Ascending aorta (tissue), 2 donors: ENCODE measurements at regions not wholly inside any gene's neighbourhood (a gene's known extent, or its start where the extent isn't known, plus 50 kb on each side); places are given as distances from the start of the nearest gene placed in this dataset.

Experiments
- DNase-seq, 2 donors: peaks; one replicate each; pipeline ENCODE4 v3.0.0-alpha.2; 2019; ENCODE audit warnings: low spot score in 2 of 2
- H3K27ac ChIP-seq, 2 donors: fragments of 200-600 bp; sonication (generic); one replicate each; pipeline ENCODE4 v1.5.1; 2016 to 2017; ENCODE audit warnings: mild to moderate bottlenecking in 1 of 2
- H3K27me3 ChIP-seq: fragments of 200-600 bp; sonication (generic); one replicate; pipeline ENCODE4 v1.5.1; 2017
- H3K36me3 ChIP-seq, 2 donors: fragments of 200-600 bp; sonication (generic); one replicate each; pipeline ENCODE4 v1.5.1; 2016
- H3K4me1 ChIP-seq, 2 donors: fragments of 200-600 bp; sonication (generic); one replicate each; pipeline ENCODE4 v1.5.1; 2016 to 2017; ENCODE audit warnings: mild to moderate bottlenecking in 1 of 2
- H3K4me3 ChIP-seq, 2 donors: fragments of 200-600 bp; sonication (generic); one replicate each; pipeline ENCODE4 v1.5.1; 2016 to 2017; ENCODE audit warnings: mild to moderate bottlenecking in 1 of 2
- H3K9me3 ChIP-seq, 2 donors: fragments of 200-600 bp; sonication (generic); one replicate each; pipeline ENCODE4 v1.5.1; 2016
- intact Hi-C: fragments of 100-400 bp; cut with DNase I; formaldehyde crosslinking; loops from one replicate; pipeline ENCODE4 v1.15.1; 2023
- TF ChIP-seq, protein P1 (sequence below), 3 experiments: fragments of 200-600 bp in 2 of 3; fragments of 450-650 bp in 1 of 3; sonication (generic) in 2 of 3; IDR thresholded peaks; one replicate each; pipeline ENCODE4 v1.5.1; 2016 to 2019; ENCODE audit warnings: antibody characterized with exemption in 3 of 3, mild to moderate bottlenecking in 1 of 3, moderate library complexity in 1 of 3

GRCh38 chr18:24982831-24983230 is 369.1 kb downstream of the ZNF521 start:
- intact Hi-C loops = no loop called here
- Histone ChIP-seq H3K4me3 (no peak overlapping the region), H3K27ac (no peak overlapping the region), H3K9me3 (no peaks in the 10 kb centered on the region), H3K36me3 (no peaks in the 10 kb centered on the region), H3K4me1 (no peaks in the 10 kb centered on the region), H3K27me3 (no peaks in the 10 kb centered on the region)
- no peak for DNase-seq
- TF ChIP-seq, protein P1, sequence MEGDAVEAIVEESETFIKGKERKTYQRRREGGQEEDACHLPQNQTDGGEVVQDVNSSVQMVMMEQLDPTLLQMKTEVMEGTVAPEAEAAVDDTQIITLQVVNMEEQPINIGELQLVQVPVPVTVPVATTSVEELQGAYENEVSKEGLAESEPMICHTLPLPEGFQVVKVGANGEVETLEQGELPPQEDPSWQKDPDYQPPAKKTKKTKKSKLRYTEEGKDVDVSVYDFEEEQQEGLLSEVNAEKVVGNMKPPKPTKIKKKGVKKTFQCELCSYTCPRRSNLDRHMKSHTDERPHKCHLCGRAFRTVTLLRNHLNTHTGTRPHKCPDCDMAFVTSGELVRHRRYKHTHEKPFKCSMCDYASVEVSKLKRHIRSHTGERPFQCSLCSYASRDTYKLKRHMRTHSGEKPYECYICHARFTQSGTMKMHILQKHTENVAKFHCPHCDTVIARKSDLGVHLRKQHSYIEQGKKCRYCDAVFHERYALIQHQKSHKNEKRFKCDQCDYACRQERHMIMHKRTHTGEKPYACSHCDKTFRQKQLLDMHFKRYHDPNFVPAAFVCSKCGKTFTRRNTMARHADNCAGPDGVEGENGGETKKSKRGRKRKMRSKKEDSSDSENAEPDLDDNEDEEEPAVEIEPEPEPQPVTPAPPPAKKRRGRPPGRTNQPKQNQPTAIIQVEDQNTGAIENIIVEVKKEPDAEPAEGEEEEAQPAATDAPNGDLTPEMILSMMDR (IDR thresholded peaks at IDR 0.05) = no peak

- no peak for DNase-seq
- no peaks in the 10 kb centered on the region for H3K9me3 ChIP-seq
- no peaks in the 10 kb centered on the region for H3K4me1 ChIP-seq
- TF ChIP-seq, protein P1 (IDR thresholded peaks at IDR 0.05) = no peak
- H3K27me3 ChIP-seq = no peaks in the 10 kb centered on the region
- no peak overlapping the region for H3K4me3 ChIP-seq
- intact Hi-C loops = no loop called here
- no peak overlapping the region for H3K27ac ChIP-seq
- no peaks in the 10 kb centered on the region for H3K36me3 ChIP-seq
Measured at GRCh38 chr18:24983566-24984139, 368.3 kb downstream of the ZNF521 start.

DNA sequence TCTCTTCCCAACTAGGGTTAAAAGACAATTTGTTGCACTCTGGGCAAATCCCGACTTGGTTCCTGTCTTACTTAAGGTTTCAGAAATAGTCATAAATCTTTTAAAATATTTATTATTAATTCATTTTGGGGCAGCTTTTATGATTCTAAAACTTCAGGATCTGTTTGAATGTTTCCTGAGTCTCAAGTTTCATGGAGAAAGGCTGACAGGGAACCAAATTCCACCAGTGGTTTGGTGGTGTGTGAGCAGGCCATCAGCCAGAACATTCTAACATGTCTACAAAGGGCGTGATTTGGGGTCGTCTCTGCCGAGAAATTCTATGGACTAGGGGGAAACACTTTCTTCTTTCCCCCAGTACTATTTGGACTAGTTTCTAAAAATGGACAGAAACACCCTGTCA is 366.4 kb downstream of the ZNF521 start:
- intact Hi-C loops = no loop called here
- no peak overlapping the region for H3K27ac ChIP-seq
- TF ChIP-seq, protein P1 (IDR thresholded peaks at IDR 0.05) = no peak

GRCh38 chr18:24986666-24987302 is 365.2 kb downstream of the ZNF521 start:
- Histone ChIP-seq H3K9me3 (no peaks in the 10 kb centered on the region), H3K27me3 (no peaks in the 10 kb centered on the region), H3K4me3 (no peak overlapping the region), H3K36me3 (no peaks in the 10 kb centered on the region), H3K4me1 (no peaks in the 10 kb centered on the region), H3K27ac (no peak overlapping the region)
- DNase-seq = no peak
- intact Hi-C loops = no loop called here
- TF ChIP-seq, protein P1 (IDR thresholded peaks at IDR 0.05) = no peak

More for the DNA sequence above, 366.4 kb downstream of the ZNF521 start:
- DNase-seq = no peak
- Histone ChIP-seq H3K36me3 (no peaks in the 10 kb centered on the region), H3K4me3 (no peak overlapping the region), H3K4me1 (no peaks in the 10 kb centered on the region), H3K9me3 (no peaks in the 10 kb centered on the region), H3K27me3 (no peaks in the 10 kb centered on the region)

GRCh38 chr18:24987303-24988252 is 364.4 kb downstream of the ZNF521 start:
- H3K9me3 ChIP-seq = no peaks in the 10 kb centered on the region
- TF ChIP-seq, protein P1 (IDR thresholded peaks at IDR 0.05) = no peak
- no peaks in the 10 kb centered on the region for H3K36me3 ChIP-seq
- no peaks in the 10 kb centered on the region for H3K4me1 ChIP-seq
- H3K27me3 ChIP-seq = no peaks in the 10 kb centered on the region
- H3K27ac ChIP-seq = no peak overlapping the region
- no peak for DNase-seq
- intact Hi-C loops = no loop called here
- no peak overlapping the region for H3K4me3 ChIP-seq
